ENCODE measurements at regions not wholly inside any gene's neighbourhood (a gene's known extent, or its start where the extent isn't known, plus 50 kb on each side); places are given as distances from the start of the nearest gene placed in this dataset.

DNA sequence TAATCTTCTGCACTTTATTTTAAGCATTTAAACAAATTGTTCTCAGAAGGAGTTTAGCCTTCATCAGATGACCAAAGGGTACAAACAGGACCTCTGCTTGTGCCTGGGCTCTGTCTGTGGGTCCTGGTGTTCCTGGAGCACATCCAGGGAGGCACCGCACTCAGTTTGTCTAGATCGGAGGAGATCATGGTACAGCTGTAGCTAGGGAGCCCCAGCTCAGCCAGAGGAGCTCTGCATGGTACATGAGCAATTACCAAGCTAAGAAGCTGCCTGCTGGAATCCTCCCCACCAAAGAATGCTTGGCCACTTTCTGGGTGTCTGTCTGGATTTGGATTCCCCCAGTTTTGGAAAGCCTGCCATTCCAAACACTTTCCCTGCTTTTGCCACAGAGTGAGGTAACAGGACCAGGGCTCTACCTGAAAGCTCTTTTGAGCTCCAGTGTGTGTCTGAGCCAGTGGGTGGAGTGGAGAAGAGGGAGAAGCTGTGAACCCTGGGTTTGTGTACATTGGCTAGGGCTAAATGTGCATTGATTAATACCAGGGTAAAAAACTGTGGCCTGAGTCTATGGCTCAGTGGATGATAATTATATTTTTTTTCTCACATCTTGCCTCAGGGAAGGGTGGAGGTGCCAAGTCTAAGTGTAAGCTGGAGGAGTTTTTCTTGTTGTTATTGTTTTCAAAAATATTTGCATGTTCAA lies 163.7 kb upstream of the IGF1 start:
- TF ChIP-seq POLR2A (IDR thresholded peaks at IDR 0.05; ENCODE audit: low read depth, low read length), result no peak
- TF ChIP-seq POLR2AphosphoS5 (IDR thresholded peaks at IDR 0.05; ENCODE audit: low read depth, low read length), result no peak
- no peak for TF ChIP-seq TAF1 (IDR thresholded peaks at IDR 0.05; ENCODE audit: low read depth, low read length)

All from GM12891 (cell line).